BLaER1 treated with 17β-estradiol and CSF1 and Interleukin-3, amounts not matched to agents 10 nM and 100 nM (cell line): ENCODE measurements at regions not wholly inside any gene's neighbourhood (a gene's known extent, or its start where the extent isn't known, plus 50 kb on each side); places are given as distances from the start of the nearest gene placed in this dataset.

Source experiments
- H3K27ac ChIP-seq, 11 experiments: shearing (Covaris generic); formaldehyde crosslinking; 2 replicates each; pipeline ENCODE4 v1.8.1; 2022
- H3K27me3 ChIP-seq, 11 experiments: shearing (Covaris generic); formaldehyde crosslinking; 2 replicates each; pipeline ENCODE4 v1.8.1; 2022
- H3K36me3 ChIP-seq, 11 experiments: shearing (Covaris generic); formaldehyde crosslinking; 2 replicates each; pipeline ENCODE4 v1.8.1; 2022
- H3K4me1 ChIP-seq, 10 experiments: shearing (Covaris generic); formaldehyde crosslinking; 2 replicates each; pipeline ENCODE4 v1.8.1; 2022
- H3K4me2 ChIP-seq, 11 experiments: shearing (Covaris generic); formaldehyde crosslinking; 2 replicates each; pipeline ENCODE4 v1.8.1; 2022
- H3K4me3 ChIP-seq, 10 experiments: shearing (Covaris generic); formaldehyde crosslinking; 2 replicates each; pipeline ENCODE4 v1.8.1; 2022
- H3K9ac ChIP-seq, 11 experiments: shearing (Covaris generic); formaldehyde crosslinking; 2 replicates each; pipeline ENCODE4 v1.8.1; 2022
- H3K9me3 ChIP-seq, 11 experiments: shearing (Covaris generic); formaldehyde crosslinking; replicated peaks in 1 of 11; 2 replicates each; pipeline ENCODE4 v1.8.1; 2022
- H4K20me1 ChIP-seq, 11 experiments: shearing (Covaris generic); formaldehyde crosslinking; 2 replicates each; pipeline ENCODE4 v1.8.1; 2022
- Cebpa-rat ChIP-seq, 11 experiments: shearing (Covaris generic); IDR thresholded peaks; 2 replicates each; pipeline ENCODE4 v1.8.1; 2022

- Histone ChIP-seq H3K27me3 (no peaks in the 10 kb centered on the region), H3K4me1 (no peaks in the 10 kb centered on the region), H3K9ac (no peak overlapping the region), H4K20me1 (no peaks in the 10 kb centered on the region), H3K36me3 (no peaks in the 10 kb centered on the region), H3K27ac (no peak overlapping the region), H3K4me2 (no peak overlapping the region), H3K4me3 (no peak overlapping the region), H3K9me3 (no peaks in the 10 kb centered on the region)
- TF ChIP-seq Cebpa-rat (IDR thresholded peaks at IDR 0.05) = no peak
Measured at GRCh38 chr3:106675451-106675850, 701.8 kb upstream of the CCDC54 start.

- Histone ChIP-seq H3K27ac (no peak overlapping the region), H3K27me3 (no peaks in the 10 kb centered on the region), H3K4me2 (no peak overlapping the region), H3K9me3 (no peaks in the 10 kb centered on the region), H4K20me1 (no peaks in the 10 kb centered on the region), H3K36me3 (no peaks in the 10 kb centered on the region), H3K9ac (no peak overlapping the region), H3K4me1 (no peaks in the 10 kb centered on the region), H3K4me3 (no peak overlapping the region)
- no peak for TF ChIP-seq Cebpa-rat (IDR thresholded peaks at IDR 0.05)
Measured at GRCh38 chr3:106678657-106679390, 698.4 kb upstream of the CCDC54 start.

- no peak overlapping the region for H3K4me2 ChIP-seq
- no peaks in the 10 kb centered on the region for H3K4me1 ChIP-seq
- no peak for TF ChIP-seq Cebpa-rat (IDR thresholded peaks at IDR 0.05)
- H3K27ac ChIP-seq = no peak overlapping the region
- H3K9ac ChIP-seq = no peak overlapping the region
- no peaks in the 10 kb centered on the region for H3K36me3 ChIP-seq
- H3K9me3 ChIP-seq = no peaks in the 10 kb centered on the region
- no peaks in the 10 kb centered on the region for H3K27me3 ChIP-seq
- H3K4me3 ChIP-seq = no peak overlapping the region
- no peaks in the 10 kb centered on the region for H4K20me1 ChIP-seq
Measured at GRCh38 chr3:106683953-106684620, 693.2 kb upstream of the CCDC54 start.

- Histone ChIP-seq H3K4me3 (no peak overlapping the region), H3K4me1 (no peaks in the 10 kb centered on the region), H3K36me3 (no peaks in the 10 kb centered on the region), H3K4me2 (no peak overlapping the region), H3K9ac (no peak overlapping the region), H3K9me3 (no peaks in the 10 kb centered on the region), H3K27ac (no peak overlapping the region), H4K20me1 (no peaks in the 10 kb centered on the region), H3K27me3 (no peaks in the 10 kb centered on the region)
- TF ChIP-seq Cebpa-rat (IDR thresholded peaks at IDR 0.05) = no peak
Measured at GRCh38 chr3:106685745-106686144, 691.5 kb upstream of the CCDC54 start.

- Histone ChIP-seq H3K4me2 (no peak overlapping the region), H4K20me1 (no peaks in the 10 kb centered on the region), H3K4me3 (no peak overlapping the region), H3K9ac (no peak overlapping the region), H3K27ac (no peak overlapping the region), H3K9me3 (no peaks in the 10 kb centered on the region), H3K4me1 (no peaks in the 10 kb centered on the region), H3K36me3 (no peaks in the 10 kb centered on the region), H3K27me3 (no peaks in the 10 kb centered on the region)
- no peak for TF ChIP-seq Cebpa-rat (IDR thresholded peaks at IDR 0.05)
Measured at GRCh38 chr3:106687905-106688304, 689.3 kb upstream of the CCDC54 start.

GRCh38 chr3:106688464-106688863 is 688.8 kb upstream of the CCDC54 start:
- Histone ChIP-seq H3K4me2 (no peak overlapping the region), H3K27ac (no peak overlapping the region), H3K4me1 (no peaks in the 10 kb centered on the region)

GRCh38 chr3:106691476-106691875 is 685.8 kb upstream of the CCDC54 start:
- Histone ChIP-seq H3K4me1 (no peaks in the 10 kb centered on the region), H3K9ac (no peak overlapping the region), H4K20me1 (no peaks in the 10 kb centered on the region), H3K4me2 (no peak overlapping the region), H3K9me3 (no peaks in the 10 kb centered on the region), H3K27me3 (no peaks in the 10 kb centered on the region), H3K4me3 (no peak overlapping the region), H3K36me3 (no peaks in the 10 kb centered on the region), H3K27ac (no peak overlapping the region)
- TF ChIP-seq Cebpa-rat (IDR thresholded peaks at IDR 0.05) = no peak

More at GRCh38 chr3:106688464-106688863, 688.8 kb upstream of the CCDC54 start:
- no peaks in the 10 kb centered on the region for H4K20me1 ChIP-seq
- no peaks in the 10 kb centered on the region for H3K36me3 ChIP-seq
- no peaks in the 10 kb centered on the region for H3K27me3 ChIP-seq
- H3K9ac ChIP-seq = no peak overlapping the region
- H3K9me3 ChIP-seq = no peaks in the 10 kb centered on the region
- no peak overlapping the region for H3K4me3 ChIP-seq
- TF ChIP-seq Cebpa-rat (IDR thresholded peaks at IDR 0.05) = no peak

- Histone ChIP-seq H3K9ac (no peak overlapping the region), H3K36me3 (no peaks in the 10 kb centered on the region), H3K4me3 (no peak overlapping the region), H3K27me3 (no peaks in the 10 kb centered on the region), H4K20me1 (no peaks in the 10 kb centered on the region), H3K4me2 (no peak overlapping the region), H3K27ac (no peak overlapping the region), H3K4me1 (no peaks in the 10 kb centered on the region), H3K9me3 (no peaks in the 10 kb centered on the region)
- no peak for TF ChIP-seq Cebpa-rat (IDR thresholded peaks at IDR 0.05)
Measured at GRCh38 chr3:106692624-106693023, 684.6 kb upstream of the CCDC54 start.

- H3K4me3 ChIP-seq = no peak overlapping the region
- H3K27me3 ChIP-seq = no peaks in the 10 kb centered on the region
- no peak for TF ChIP-seq Cebpa-rat (IDR thresholded peaks at IDR 0.05)
- no peaks in the 10 kb centered on the region for H3K4me1 ChIP-seq
- no peaks in the 10 kb centered on the region for H3K36me3 ChIP-seq
- no peaks in the 10 kb centered on the region for H3K9me3 ChIP-seq
- H3K27ac ChIP-seq = no peak overlapping the region
- H3K9ac ChIP-seq = no peak overlapping the region
- no peaks in the 10 kb centered on the region for H4K20me1 ChIP-seq
- no peak overlapping the region for H3K4me2 ChIP-seq
Measured at GRCh38 chr3:106699122-106699521, 678.1 kb upstream of the CCDC54 start.

- H3K4me1 ChIP-seq = no peaks in the 10 kb centered on the region
- no peaks in the 10 kb centered on the region for H3K36me3 ChIP-seq
- no peaks in the 10 kb centered on the region for H4K20me1 ChIP-seq
- H3K27ac ChIP-seq = no peak overlapping the region
- no peak overlapping the region for H3K9ac ChIP-seq
- H3K4me3 ChIP-seq = no peak overlapping the region
- H3K27me3 ChIP-seq = no peaks in the 10 kb centered on the region
- H3K4me2 ChIP-seq = no peak overlapping the region
- no peak for TF ChIP-seq Cebpa-rat (IDR thresholded peaks at IDR 0.05)
- H3K9me3 ChIP-seq = no peaks in the 10 kb centered on the region
Measured at GRCh38 chr3:106700981-106701380, 676.3 kb upstream of the CCDC54 start.
